SK-N-SH (cell line): ENCODE measurements at regions not wholly inside any gene's neighbourhood (a gene's known extent, or its start where the extent isn't known, plus 50 kb on each side); places are given as distances from the start of the nearest gene placed in this dataset.

Experiments
- CTCF ChIA-PET: fragments of 300-600, 350-600 bp; formaldehyde crosslinking; extraction: SDS; loops from one replicate; lab custom pipeline; 2021; lab: Yijun Ruan, JAX
- POLR2A ChIA-PET: fragments of 350-600 bp; sonication (Branson Sonifier 250); formaldehyde crosslinking; extraction: SDS; loops from one replicate; lab custom pipeline; 2020; ENCODE audit warnings: antibody characterized with exemption, inconsistent platforms; lab: Yijun Ruan, JAX
- DNase-seq: peaks from one replicate; pipeline ENCODE4 v3.0.0; 2012
- H2AFZ ChIP-seq: fragments of 200-600 bp; sonication (generic); 2 replicates; pipeline ENCODE4 v1.8.1; 2016; ENCODE audit warnings: antibody characterized with exemption, mild to moderate bottlenecking, low read depth
- H3F3A ChIP-seq: fragments of 200-600 bp; sonication (generic); replicated peaks from 2 replicates; pipeline ENCODE3; 2016; ENCODE audit warnings: antibody characterized with exemption, mild to moderate bottlenecking; ENCODE audit not compliant: insufficient read depth
- H3K27ac ChIP-seq, 2 experiments: fragments of 200-500 bp in 1 of 2; fragments of 200-600 bp in 1 of 2; sonication (Bioruptor generic) in 1 of 2; sonication (generic), shearing (Covaris generic) in 1 of 2; 2 replicates each; pipeline versions ENCODE4 v1.5.1 to v1.6.1; 2014 to 2016; ENCODE audit warnings: low read depth in 2 of 2, inconsistent platforms in 1 of 2, low read length in 1 of 2, mild to moderate bottlenecking in 1 of 2, mixed read lengths in 1 of 2
- H3K27me3 ChIP-seq: fragments of 200-600 bp; sonication (generic), shearing (Covaris generic); 2 replicates; pipeline ENCODE4 v1.6.1; 2016; ENCODE audit warnings: mixed run types; ENCODE audit not compliant: insufficient read depth
- H3K36me3 ChIP-seq, 2 experiments: fragments of 200-500 bp in 1 of 2; fragments of 200-600 bp in 1 of 2; sonication (Bioruptor generic) in 1 of 2; sonication (generic) in 1 of 2; replicated peaks in 1 of 2; 2 replicates each; pipeline versions ENCODE3 to v1.5.1; 2014 to 2016; ENCODE audit warnings: low read length in 1 of 2, mild to moderate bottlenecking in 1 of 2; ENCODE audit not compliant: insufficient read depth in 2 of 2, control insufficient read depth in 1 of 2
- H3K4me1 ChIP-seq, 2 experiments: fragments of 200-500 bp in 1 of 2; fragments of 200-600 bp in 1 of 2; sonication (Bioruptor generic) in 1 of 2; sonication (generic), shearing (Covaris generic) in 1 of 2; 2 replicates each; pipeline versions ENCODE4 v1.5.1 to v1.6.1; 2014 to 2016; ENCODE audit warnings: low read depth in 1 of 2, low read length in 1 of 2, mixed run types in 1 of 2; ENCODE audit not compliant: insufficient read depth in 2 of 2, control insufficient read depth in 1 of 2
- H3K4me2 ChIP-seq: fragments of 200-600 bp; sonication (generic), shearing (Covaris generic); 2 replicates; pipeline ENCODE4 v1.6.1; 2017; ENCODE audit warnings: mixed run types
- H3K4me3 ChIP-seq, 2 experiments: fragments of 200-500 bp in 1 of 2; fragments of 200-600 bp in 1 of 2; sonication (Bioruptor generic) in 1 of 2; sonication (generic), shearing (Covaris generic) in 1 of 2; 2 replicates each; pipeline versions ENCODE4 v1.5.1 to v1.8.1; 2014 to 2016; ENCODE audit warnings: low read depth in 2 of 2, inconsistent platforms in 1 of 2, low read length in 1 of 2, mild to moderate bottlenecking in 1 of 2, mixed read lengths in 1 of 2, moderate library complexity in 1 of 2
- H3K79me2 ChIP-seq: fragments of 200-600 bp; sonication (generic); 2 replicates; pipeline ENCODE4 v1.8.1; 2017; ENCODE audit warnings: mild to moderate bottlenecking; ENCODE audit not compliant: insufficient read depth
- H3K9ac ChIP-seq: fragments of 200-600 bp; sonication (generic); 2 replicates; pipeline ENCODE4 v1.6.1; 2017; ENCODE audit warnings: mixed run types
- H3K9me2 ChIP-seq: fragments of 200-600 bp; sonication (generic); 2 replicates; pipeline ENCODE4 v1.6.1; 2017; ENCODE audit warnings: mixed run types
- H3K9me3 ChIP-seq: fragments of 200-600 bp; sonication (generic); 2 replicates; pipeline ENCODE4 v1.6.1; 2017; ENCODE audit warnings: mixed run types, mild to moderate bottlenecking, moderate library complexity
- H4K20me1 ChIP-seq: fragments of 200-600 bp; sonication (generic); 2 replicates; pipeline ENCODE4 v1.6.1; 2017; ENCODE audit warnings: mild to moderate bottlenecking, mixed run types; ENCODE audit not compliant: insufficient read depth
- CHD2 ChIP-seq: fragments of 150-350 bp; IDR thresholded peaks from 2 replicates; pipeline ENCODE4 v1.6.1; 2018; ENCODE audit warnings: low read length; ENCODE audit not compliant: partially characterized antibody
- ELF1 ChIP-seq: IDR thresholded peaks from 2 replicates; pipeline ENCODE4 v1.4.0; 2012
- EP300 ChIP-seq, 2 experiments: IDR thresholded peaks; 2 replicates each; pipeline versions ENCODE4 v1.4.0 to v1.6.1; 2012; ENCODE audit warnings: borderline replicate concordance in 1 of 2, low read depth in 1 of 2, low read length in 1 of 2
- FOSL2 ChIP-seq: IDR thresholded peaks from 2 replicates; pipeline ENCODE4 v1.4.0; 2012; ENCODE audit warnings: low read depth, mild to moderate bottlenecking, moderate library complexity, borderline replicate concordance
- FOXM1 ChIP-seq: IDR thresholded peaks from 2 replicates; pipeline ENCODE4 v1.4.0; 2012; ENCODE audit warnings: low read depth, mild to moderate bottlenecking
- JUND ChIP-seq: IDR thresholded peaks from 2 replicates; pipeline ENCODE4 v1.4.0; 2012
- MEF2A ChIP-seq: IDR thresholded peaks from 2 replicates; pipeline ENCODE4 v1.4.0; 2012; ENCODE audit warnings: low read depth, borderline replicate concordance
- MXI1 ChIP-seq: IDR thresholded peaks from 2 replicates; pipeline ENCODE4 v1.6.1; 2012; ENCODE audit warnings: mild to moderate bottlenecking, low read depth, low read length, improper control_type of control experiment
- NFIC ChIP-seq: IDR thresholded peaks from 2 replicates; pipeline ENCODE4 v1.4.0; 2012; ENCODE audit warnings: borderline replicate concordance
- POLR2AphosphoS5 ChIP-seq: IDR thresholded peaks from 2 replicates; pipeline ENCODE4 v1.6.1; 2012; ENCODE audit warnings: low read depth, low read length
- RCOR1 ChIP-seq: fragments of 150-350 bp; IDR thresholded peaks from 2 replicates; pipeline ENCODE4 v1.6.1; 2017; ENCODE audit warnings: antibody characterized with exemption, low read length
- WGBS: methylation state at CpG from one replicate; pipeline ENCODE4 v1.1.6; 2017; ENCODE audit warnings: low lambda C conversion rate; 5-methylcytosine and 5-hydroxymethylcytosine counted together
- TF ChIP-seq, protein P1 (sequence below): fragments of 200-600 bp; sonication (generic); IDR thresholded peaks from 2 replicates; pipeline ENCODE4 v1.6.1; 2017; ENCODE audit warnings: antibody characterized with exemption, mild to moderate bottlenecking, moderate library complexity
- TF ChIP-seq, protein P2 (sequence below): fragments of 150-350 bp; IDR thresholded peaks from 2 replicates; pipeline ENCODE4 v1.6.1; 2016; ENCODE audit warnings: mild to moderate bottlenecking, low read depth, low read length
- TF ChIP-seq, protein P3 (sequence below): IDR thresholded peaks from 2 replicates; pipeline ENCODE4 v1.4.0; 2012; ENCODE audit warnings: low read depth
- TF ChIP-seq, protein P4 (sequence below): fragments of 150-350 bp; IDR thresholded peaks from 2 replicates; pipeline ENCODE4 v1.6.1; 2017; ENCODE audit warnings: antibody characterized with exemption, low read length, low read depth, borderline replicate concordance
- TF ChIP-seq, protein P5 (sequence below): IDR thresholded peaks from 2 replicates; pipeline ENCODE4; 2012
- TF ChIP-seq, protein P6 (sequence below): IDR thresholded peaks from 2 replicates; pipeline ENCODE4 v1.4.0; 2012; ENCODE audit warnings: low read depth, borderline replicate concordance
- TF ChIP-seq, protein P7 (sequence below): IDR thresholded peaks from 2 replicates; pipeline ENCODE4 v1.6.1; 2012; ENCODE audit warnings: mild to moderate bottlenecking, low read depth, low read length, moderate library complexity

DNA sequence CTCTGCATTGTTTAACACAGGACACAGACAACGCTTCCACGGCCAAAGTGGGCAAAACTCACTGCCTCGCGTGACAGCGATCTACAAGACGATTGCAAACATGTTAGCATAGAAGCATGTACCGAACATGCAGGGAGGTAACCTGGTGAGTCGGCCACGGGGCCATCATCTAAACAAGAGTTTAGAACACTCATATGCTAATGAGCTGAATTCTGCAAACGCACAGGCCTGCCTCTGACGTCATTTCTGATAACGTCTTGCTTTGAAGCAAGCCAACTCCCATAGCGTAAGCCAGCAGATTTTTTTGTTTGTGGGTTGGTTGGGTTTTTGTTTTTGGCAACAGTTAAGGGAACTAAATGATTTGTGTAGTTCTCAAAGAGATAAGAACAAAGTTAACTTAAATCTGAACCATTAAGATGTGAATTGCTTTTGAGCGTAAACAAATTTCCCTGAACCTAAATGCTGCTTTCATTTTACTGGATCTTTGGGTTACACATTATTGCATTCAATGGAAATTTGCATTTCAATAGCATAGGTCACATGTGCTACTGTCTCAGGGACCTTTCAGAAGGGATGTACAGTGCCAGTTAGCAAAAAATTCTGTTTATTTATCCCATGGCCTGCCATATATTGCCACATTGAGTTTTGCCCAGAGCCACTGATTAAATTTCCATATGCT is 184.5 kb upstream of the PDE10A start (continued):
- TF ChIP-seq, protein P1, sequence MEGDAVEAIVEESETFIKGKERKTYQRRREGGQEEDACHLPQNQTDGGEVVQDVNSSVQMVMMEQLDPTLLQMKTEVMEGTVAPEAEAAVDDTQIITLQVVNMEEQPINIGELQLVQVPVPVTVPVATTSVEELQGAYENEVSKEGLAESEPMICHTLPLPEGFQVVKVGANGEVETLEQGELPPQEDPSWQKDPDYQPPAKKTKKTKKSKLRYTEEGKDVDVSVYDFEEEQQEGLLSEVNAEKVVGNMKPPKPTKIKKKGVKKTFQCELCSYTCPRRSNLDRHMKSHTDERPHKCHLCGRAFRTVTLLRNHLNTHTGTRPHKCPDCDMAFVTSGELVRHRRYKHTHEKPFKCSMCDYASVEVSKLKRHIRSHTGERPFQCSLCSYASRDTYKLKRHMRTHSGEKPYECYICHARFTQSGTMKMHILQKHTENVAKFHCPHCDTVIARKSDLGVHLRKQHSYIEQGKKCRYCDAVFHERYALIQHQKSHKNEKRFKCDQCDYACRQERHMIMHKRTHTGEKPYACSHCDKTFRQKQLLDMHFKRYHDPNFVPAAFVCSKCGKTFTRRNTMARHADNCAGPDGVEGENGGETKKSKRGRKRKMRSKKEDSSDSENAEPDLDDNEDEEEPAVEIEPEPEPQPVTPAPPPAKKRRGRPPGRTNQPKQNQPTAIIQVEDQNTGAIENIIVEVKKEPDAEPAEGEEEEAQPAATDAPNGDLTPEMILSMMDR, result no peak
- TF ChIP-seq, protein P2, sequence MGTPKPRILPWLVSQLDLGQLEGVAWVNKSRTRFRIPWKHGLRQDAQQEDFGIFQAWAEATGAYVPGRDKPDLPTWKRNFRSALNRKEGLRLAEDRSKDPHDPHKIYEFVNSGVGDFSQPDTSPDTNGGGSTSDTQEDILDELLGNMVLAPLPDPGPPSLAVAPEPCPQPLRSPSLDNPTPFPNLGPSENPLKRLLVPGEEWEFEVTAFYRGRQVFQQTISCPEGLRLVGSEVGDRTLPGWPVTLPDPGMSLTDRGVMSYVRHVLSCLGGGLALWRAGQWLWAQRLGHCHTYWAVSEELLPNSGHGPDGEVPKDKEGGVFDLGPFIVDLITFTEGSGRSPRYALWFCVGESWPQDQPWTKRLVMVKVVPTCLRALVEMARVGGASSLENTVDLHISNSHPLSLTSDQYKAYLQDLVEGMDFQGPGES, result no peak
- TF ChIP-seq MEF2A (no peak), POLR2AphosphoS5 (no peak)

DNA sequence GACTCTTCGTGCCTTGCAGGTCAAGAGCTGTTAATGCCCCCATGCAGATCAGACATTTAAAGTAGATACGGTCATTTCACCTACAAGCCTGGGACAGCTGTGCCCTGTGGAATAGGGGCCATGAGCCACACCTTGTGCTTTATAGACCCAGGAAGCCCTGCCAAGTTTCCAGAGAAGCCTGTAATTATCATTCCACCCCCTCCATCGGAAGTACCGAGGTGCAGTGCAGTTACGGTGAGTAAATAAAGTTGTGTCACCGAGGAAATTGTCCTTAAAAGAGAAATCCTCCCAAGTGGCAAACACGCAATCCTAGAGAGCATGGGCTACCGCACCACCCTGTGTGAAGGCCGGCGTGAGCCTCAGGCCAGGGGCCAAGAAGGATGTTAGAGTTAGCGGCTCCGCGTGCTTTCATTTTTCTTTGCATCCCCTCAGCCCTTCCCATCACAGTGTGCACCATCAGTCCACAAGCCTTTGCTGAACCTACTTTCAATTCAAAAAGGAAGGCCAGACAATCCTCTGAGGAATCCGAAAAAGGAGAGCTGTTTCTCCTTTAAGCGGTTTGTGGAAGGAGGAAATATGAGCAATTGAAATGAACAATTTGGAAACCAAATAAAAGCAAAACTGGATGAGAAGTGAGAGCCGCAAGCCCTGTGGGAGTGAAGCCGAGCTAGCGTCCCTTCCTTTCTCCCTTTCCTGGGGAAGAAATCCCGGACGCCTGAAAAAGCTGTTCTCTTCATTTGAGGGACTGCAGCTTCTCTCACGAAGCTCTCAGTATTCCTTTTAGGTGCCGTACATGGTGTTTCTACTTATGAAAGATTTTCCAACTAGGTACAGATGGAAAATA is 183.3 kb upstream of the PDE10A start:
- Histone ChIP-seq H4K20me1 (no peaks in the 10 kb centered on the region), H3K4me1 (no peaks in the 10 kb centered on the region; a peak in 1 of 4 replicates), H3K79me2 (no peaks in the 10 kb centered on the region), H3K9me2 (no peaks in the 10 kb centered on the region), H3K27ac (no peak overlapping the region), H3K9me3 (no peaks in the 10 kb centered on the region; the same call in 1 of the 2 replicates), H3K4me3 (no peak overlapping the region), H3K36me3 (no peaks in the 10 kb centered on the region), H3K27me3 (no peaks in the 10 kb centered on the region), H2AFZ (no peak overlapping the region), H3K9ac (no peak overlapping the region), H3K4me2 (no peak overlapping the region), H3F3A (no peaks in the 10 kb centered on the region)
- 76% methylated on average over 21 of the region's 22 CpGs for WGBS
- no peak for DNase-seq
- ChIA-PET CTCF (interaction anchor here (1.4 to 4.4 kb wide), 3 partner anchors 62 to 407 kb away, joined by 3 to 41 read pairs (median 3); no protein-coding TSS in a partner anchor), POLR2A (no interaction called here)
- TF ChIP-seq, protein P3, sequence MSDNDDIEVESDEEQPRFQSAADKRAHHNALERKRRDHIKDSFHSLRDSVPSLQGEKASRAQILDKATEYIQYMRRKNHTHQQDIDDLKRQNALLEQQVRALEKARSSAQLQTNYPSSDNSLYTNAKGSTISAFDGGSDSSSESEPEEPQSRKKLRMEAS, result no peak
- TF ChIP-seq JUND, result no peak
- no peak for TF ChIP-seq NFIC
- no peak for TF ChIP-seq CHD2
- TF ChIP-seq FOSL2, result no peak
- no peak for TF ChIP-seq MXI1
- TF ChIP-seq ELF1, result no peak
- TF ChIP-seq, protein P4, sequence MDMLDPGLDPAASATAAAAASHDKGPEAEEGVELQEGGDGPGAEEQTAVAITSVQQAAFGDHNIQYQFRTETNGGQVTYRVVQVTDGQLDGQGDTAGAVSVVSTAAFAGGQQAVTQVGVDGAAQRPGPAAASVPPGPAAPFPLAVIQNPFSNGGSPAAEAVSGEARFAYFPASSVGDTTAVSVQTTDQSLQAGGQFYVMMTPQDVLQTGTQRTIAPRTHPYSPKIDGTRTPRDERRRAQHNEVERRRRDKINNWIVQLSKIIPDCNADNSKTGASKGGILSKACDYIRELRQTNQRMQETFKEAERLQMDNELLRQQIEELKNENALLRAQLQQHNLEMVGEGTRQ, result no peak
- TF ChIP-seq, protein P5, sequence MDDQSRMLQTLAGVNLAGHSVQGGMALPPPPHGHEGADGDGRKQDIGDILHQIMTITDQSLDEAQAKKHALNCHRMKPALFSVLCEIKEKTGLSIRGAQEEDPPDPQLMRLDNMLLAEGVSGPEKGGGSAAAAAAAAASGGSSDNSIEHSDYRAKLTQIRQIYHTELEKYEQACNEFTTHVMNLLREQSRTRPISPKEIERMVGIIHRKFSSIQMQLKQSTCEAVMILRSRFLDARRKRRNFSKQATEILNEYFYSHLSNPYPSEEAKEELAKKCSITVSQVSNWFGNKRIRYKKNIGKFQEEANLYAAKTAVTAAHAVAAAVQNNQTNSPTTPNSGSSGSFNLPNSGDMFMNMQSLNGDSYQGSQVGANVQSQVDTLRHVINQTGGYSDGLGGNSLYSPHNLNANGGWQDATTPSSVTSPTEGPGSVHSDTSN, result no peak
- TF ChIP-seq MEF2A, result no peak
- TF ChIP-seq FOXM1, result no peak
- TF ChIP-seq, protein P6, sequence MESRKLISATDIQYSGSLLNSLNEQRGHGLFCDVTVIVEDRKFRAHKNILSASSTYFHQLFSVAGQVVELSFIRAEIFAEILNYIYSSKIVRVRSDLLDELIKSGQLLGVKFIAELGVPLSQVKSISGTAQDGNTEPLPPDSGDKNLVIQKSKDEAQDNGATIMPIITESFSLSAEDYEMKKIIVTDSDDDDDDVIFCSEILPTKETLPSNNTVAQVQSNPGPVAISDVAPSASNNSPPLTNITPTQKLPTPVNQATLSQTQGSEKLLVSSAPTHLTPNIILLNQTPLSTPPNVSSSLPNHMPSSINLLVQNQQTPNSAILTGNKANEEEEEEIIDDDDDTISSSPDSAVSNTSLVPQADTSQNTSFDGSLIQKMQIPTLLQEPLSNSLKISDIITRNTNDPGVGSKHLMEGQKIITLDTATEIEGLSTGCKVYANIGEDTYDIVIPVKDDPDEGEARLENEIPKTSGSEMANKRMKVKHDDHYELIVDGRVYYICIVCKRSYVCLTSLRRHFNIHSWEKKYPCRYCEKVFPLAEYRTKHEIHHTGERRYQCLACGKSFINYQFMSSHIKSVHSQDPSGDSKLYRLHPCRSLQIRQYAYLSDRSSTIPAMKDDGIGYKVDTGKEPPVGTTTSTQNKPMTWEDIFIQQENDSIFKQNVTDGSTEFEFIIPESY, result no peak
- no peak for TF ChIP-seq EP300 (IDR thresholded peaks at IDR 0.05; ENCODE audit: borderline replicate concordance in 1 of 2, low read depth in 1 of 2, low read length in 1 of 2)
- TF ChIP-seq, protein P7, sequence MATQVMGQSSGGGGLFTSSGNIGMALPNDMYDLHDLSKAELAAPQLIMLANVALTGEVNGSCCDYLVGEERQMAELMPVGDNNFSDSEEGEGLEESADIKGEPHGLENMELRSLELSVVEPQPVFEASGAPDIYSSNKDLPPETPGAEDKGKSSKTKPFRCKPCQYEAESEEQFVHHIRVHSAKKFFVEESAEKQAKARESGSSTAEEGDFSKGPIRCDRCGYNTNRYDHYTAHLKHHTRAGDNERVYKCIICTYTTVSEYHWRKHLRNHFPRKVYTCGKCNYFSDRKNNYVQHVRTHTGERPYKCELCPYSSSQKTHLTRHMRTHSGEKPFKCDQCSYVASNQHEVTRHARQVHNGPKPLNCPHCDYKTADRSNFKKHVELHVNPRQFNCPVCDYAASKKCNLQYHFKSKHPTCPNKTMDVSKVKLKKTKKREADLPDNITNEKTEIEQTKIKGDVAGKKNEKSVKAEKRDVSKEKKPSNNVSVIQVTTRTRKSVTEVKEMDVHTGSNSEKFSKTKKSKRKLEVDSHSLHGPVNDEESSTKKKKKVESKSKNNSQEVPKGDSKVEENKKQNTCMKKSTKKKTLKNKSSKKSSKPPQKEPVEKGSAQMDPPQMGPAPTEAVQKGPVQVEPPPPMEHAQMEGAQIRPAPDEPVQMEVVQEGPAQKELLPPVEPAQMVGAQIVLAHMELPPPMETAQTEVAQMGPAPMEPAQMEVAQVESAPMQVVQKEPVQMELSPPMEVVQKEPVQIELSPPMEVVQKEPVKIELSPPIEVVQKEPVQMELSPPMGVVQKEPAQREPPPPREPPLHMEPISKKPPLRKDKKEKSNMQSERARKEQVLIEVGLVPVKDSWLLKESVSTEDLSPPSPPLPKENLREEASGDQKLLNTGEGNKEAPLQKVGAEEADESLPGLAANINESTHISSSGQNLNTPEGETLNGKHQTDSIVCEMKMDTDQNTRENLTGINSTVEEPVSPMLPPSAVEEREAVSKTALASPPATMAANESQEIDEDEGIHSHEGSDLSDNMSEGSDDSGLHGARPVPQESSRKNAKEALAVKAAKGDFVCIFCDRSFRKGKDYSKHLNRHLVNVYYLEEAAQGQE, result no peak
- TF ChIP-seq RCOR1, result no peak
